ENCODE measurements at regions not wholly inside any gene's neighbourhood (a gene's known extent, or its start where the extent isn't known, plus 50 kb on each side); places are given as distances from the start of the nearest gene placed in this dataset.

- no peak overlapping the region for H3K4me3 ChIP-seq (ENCODE audit: control insufficient read depth, low read depth, low read length)
- TF ChIP-seq, protein P1, sequence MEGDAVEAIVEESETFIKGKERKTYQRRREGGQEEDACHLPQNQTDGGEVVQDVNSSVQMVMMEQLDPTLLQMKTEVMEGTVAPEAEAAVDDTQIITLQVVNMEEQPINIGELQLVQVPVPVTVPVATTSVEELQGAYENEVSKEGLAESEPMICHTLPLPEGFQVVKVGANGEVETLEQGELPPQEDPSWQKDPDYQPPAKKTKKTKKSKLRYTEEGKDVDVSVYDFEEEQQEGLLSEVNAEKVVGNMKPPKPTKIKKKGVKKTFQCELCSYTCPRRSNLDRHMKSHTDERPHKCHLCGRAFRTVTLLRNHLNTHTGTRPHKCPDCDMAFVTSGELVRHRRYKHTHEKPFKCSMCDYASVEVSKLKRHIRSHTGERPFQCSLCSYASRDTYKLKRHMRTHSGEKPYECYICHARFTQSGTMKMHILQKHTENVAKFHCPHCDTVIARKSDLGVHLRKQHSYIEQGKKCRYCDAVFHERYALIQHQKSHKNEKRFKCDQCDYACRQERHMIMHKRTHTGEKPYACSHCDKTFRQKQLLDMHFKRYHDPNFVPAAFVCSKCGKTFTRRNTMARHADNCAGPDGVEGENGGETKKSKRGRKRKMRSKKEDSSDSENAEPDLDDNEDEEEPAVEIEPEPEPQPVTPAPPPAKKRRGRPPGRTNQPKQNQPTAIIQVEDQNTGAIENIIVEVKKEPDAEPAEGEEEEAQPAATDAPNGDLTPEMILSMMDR (IDR thresholded peaks at IDR 0.05; ENCODE audit: control insufficient read depth, insufficient read depth, low read depth, low read length, missing control alignments): no peak
- no peak for DNase-seq (ENCODE audit: low read depth)
Measured at GRCh38 chr20:39954621-39955020, 734.4 kb downstream of the MAFB start.

DNA sequence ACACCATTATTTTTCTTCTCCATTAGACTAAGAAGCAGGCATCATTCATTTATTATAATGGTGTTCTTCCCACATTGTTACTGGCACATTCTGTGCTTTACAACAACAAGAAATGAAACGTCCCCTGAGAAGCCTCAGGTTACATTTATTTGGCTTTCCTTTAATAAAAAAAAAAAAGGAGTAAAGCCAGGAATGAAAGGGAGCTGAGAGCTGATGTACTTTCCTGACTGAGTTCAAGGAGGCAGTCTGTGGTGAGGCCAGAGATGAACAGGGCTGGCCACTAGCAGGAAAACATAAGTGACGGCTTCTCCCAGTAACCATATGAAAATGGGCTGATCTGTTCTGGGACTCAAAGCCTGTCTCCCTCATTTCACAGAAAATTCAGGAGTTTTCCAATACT lies 742.1 kb downstream of the MAFB start:
- TF ChIP-seq, protein P1 (IDR thresholded peaks at IDR 0.05; ENCODE audit: control insufficient read depth, insufficient read depth, low read depth, low read length, missing control alignments): no peak
- no peak for DNase-seq (ENCODE audit: low read depth)
- H3K4me3 ChIP-seq (ENCODE audit: control insufficient read depth, low read depth, low read length): no peak overlapping the region

- no peak overlapping the region for H3K4me3 ChIP-seq (ENCODE audit: control insufficient read depth, low read depth, low read length)
- DNase-seq (ENCODE audit: low read depth): no peak
- TF ChIP-seq, protein P1 (IDR thresholded peaks at IDR 0.05; ENCODE audit: control insufficient read depth, insufficient read depth, low read depth, low read length, missing control alignments): no peak
Measured at GRCh38 chr20:39946053-39946810, 742.8 kb downstream of the MAFB start.

DNA sequence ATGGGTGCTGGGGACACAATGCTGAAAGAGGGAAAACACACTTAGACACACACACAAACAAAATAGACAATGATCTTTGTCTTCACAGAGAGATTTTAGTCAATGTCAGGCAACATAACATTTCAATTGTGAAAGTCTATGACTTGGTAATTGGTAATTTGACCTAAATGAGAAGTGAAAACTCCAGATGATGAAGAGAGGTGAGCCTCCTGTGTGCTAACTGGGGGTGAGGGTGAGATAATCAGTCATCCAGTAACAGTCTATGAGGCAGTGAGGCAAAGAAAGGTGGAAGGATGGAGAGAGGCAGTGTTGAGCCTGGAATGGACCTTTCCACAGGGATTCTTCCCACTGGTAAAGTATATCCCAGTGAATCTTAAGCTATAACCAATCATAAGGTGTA lies 744.2 kb downstream of the MAFB start:
- no peak overlapping the region for H3K4me3 ChIP-seq (ENCODE audit: control insufficient read depth, low read depth, low read length)
- no peak for DNase-seq (ENCODE audit: low read depth)
- TF ChIP-seq, protein P1 (IDR thresholded peaks at IDR 0.05; ENCODE audit: control insufficient read depth, insufficient read depth, low read depth, low read length, missing control alignments): no peak

GRCh38 chr20:39943336-39943735 lies 745.7 kb downstream of the MAFB start:
- TF ChIP-seq, protein P1 (IDR thresholded peaks at IDR 0.05; ENCODE audit: control insufficient read depth, insufficient read depth, low read depth, low read length, missing control alignments): no peak
- H3K4me3 ChIP-seq (ENCODE audit: control insufficient read depth, low read depth, low read length): no peak overlapping the region
- DNase-seq (ENCODE audit: low read depth): no peak

DNA sequence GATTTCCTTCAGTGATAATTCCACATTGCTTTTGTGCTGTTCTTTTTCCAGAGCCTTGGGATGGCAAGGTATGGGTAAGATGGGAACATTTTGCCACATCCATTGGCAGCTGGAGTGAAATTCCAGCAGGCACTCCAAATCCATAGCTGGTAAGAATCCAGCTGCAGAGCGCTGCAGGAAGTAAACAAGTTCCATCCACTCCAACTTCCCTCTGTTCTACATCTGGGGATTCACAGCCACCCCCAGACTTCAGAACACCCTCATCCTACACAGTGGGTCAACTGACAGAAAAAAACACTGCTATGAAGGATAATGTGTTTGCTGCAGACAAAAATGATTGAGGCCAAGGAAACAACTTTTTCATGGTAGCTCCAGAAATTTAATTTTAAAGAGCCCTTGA lies 747.8 kb downstream of the MAFB start:
- DNase-seq (ENCODE audit: low read depth): no peak
- TF ChIP-seq, protein P1 (IDR thresholded peaks at IDR 0.05; ENCODE audit: control insufficient read depth, insufficient read depth, low read depth, low read length, missing control alignments): no peak
- H3K4me3 ChIP-seq (ENCODE audit: control insufficient read depth, low read depth, low read length): no peak overlapping the region
